ENCODE measurements at regions not wholly inside any gene's neighbourhood (a gene's known extent, or its start where the extent isn't known, plus 50 kb on each side); places are given as distances from the start of the nearest gene placed in this dataset.

- no peak for DNase-seq
Measured at GRCh38 chr4:121226362-121226761, 62.2 kb upstream of the TNIP3 start.

GRCh38 chr4:121221608-121222007 lies 57.5 kb upstream of the TNIP3 start:
- DNase-seq: no peak

DNA sequence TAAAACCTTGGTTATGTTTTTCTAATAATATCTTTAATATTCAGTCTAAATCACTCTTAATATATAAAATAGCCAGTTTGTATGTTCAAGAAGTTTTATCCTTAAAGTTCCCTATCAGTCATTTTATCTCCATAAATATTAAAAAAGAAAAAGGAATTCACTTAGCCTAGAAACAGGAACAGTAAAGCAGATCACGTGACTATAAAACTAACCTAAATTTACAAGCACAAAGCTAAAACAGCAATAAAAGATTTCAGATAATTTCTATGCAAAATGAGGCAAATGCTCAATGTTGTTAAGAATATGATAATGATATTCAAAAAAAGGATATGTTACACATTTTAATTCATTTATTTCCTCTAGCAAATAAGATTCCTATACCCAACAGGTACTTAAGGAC lies 57.1 kb upstream of the TNIP3 start:
- no peak for DNase-seq

DNA sequence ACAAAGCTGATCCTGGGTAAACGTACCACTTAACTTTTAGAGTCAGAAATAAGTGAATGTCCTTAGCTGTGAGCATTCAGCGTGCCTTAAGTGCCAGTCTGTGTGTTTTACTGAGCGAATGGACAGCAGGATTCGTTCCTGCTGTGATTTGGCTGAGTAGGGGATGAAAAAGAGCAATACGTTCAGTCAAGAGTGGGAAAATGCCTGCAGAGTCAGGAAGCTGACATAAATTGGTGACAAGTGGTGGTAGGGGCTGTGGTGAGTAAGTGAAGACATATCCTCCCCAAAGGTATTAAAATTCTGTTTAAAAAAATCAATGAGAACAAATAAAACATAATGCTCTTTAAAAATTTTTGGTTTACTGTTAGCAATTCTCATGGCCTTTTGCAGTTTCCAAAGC lies 56.6 kb upstream of the TNIP3 start:
- DNase-seq: no peak

- no peak for DNase-seq
Measured at GRCh38 chr4:121219227-121219626, 55.1 kb upstream of the TNIP3 start.

DNA sequence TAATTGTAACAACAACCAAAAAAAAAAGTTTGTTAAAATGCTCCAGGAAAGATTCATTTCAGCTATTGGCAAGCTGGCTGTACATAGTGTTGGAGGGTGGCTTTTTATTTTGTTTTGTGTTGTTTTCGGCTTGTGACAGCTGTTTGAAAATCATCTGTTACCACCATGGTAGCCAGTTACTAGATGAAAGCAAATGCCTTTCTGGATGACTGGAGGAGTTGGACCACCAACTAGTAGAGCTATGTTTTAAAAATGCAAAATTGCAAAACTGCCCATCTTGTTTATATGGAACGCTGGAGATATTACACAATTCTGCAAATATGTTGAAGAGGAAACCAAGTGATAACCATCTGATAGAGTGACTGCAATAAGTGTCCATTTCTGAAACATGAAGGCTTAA lies 53.2 kb upstream of the TNIP3 start:
- no peak for DNase-seq

DNA sequence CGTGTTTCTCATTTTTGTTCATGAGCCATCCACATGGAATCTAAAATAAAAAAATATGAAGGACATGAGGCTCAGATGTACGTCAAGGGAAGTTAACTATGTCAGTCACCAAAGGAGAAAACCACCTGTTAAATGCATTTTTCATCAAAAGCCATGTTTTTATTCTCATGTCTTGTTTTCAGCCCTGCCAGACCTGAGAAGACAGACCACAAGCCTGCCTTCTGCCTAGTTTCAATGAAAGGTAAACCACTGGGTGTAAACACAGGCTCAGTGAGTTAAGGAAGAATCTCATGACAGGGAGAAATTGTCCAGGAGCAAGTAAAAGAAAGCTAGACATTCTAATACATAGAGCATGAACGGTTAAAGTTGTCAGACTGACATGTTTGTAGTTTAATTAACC lies 52.3 kb upstream of the TNIP3 start:
- DNase-seq: no peak

GRCh38 chr4:121213940-121214339 lies 49.8 kb upstream of the TNIP3 start:
- DNase-seq: no peak
